8988T (cell line): ENCODE measurements at regions not wholly inside any gene's neighbourhood (a gene's known extent, or its start where the extent isn't known, plus 50 kb on each side); places are given as distances from the start of the nearest gene placed in this dataset.

Experiments
- DNase-seq: peaks from one replicate; pipeline ENCODE4 v3.0.0; 2011

DNA sequence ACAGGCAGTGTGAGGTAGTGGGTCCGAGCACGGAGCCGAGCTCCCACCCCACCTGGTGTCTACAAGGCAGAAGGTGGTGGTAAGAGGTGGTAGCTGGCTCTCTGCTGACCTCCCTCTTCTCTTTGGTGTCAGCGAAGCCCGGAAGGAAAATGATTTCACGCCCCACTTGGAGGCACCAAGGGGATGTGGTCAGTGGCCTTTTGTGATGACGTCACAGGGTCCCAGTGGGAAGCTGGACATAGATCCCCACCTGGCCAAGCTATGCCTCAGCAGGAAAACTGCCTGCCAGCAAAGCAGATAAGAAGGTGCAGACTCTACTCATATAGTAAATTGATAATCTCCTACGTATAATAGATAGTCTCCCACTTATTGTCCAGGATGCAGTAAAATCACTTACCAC lies 183.7 kb upstream of the ALKAL2 start:
- DNase-seq, result no peak

GRCh38 chr2:469514-469913 lies 181.6 kb upstream of the ALKAL2 start:
- DNase-seq, result no peak

DNA sequence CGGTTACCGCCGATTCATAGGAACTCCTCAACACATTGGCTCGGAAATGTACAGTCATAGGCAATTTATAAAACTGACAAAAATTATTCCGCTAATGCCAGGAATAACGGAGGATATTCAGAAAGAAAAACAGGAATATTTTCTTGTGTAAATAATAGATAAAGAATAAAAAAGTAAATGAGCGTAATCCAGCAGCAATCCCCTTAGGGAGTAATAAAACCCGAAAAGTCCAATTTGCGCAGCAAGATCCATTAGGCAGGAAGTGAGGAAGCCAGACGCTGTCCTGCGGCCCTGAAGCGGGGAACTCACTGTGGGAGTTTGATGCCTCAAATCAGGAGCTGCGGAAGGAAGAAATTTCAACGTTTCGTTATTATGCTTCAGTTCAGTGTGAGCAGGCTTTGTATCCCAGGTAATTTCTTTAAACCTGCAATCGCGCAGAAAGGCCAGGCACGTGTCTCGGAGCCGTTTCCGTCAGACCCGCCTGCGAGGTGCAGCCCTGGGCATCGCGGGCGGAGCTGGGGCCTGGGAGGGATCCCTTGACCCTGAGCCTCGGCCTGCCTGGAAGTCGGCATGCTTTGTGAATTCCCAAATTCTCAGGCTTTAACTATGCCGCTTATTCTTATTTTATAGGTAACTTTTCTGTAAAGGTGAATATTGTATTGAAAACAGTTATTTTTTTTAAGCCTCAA lies 180.9 kb upstream of the ALKAL2 start:
- no peak for DNase-seq

DNA sequence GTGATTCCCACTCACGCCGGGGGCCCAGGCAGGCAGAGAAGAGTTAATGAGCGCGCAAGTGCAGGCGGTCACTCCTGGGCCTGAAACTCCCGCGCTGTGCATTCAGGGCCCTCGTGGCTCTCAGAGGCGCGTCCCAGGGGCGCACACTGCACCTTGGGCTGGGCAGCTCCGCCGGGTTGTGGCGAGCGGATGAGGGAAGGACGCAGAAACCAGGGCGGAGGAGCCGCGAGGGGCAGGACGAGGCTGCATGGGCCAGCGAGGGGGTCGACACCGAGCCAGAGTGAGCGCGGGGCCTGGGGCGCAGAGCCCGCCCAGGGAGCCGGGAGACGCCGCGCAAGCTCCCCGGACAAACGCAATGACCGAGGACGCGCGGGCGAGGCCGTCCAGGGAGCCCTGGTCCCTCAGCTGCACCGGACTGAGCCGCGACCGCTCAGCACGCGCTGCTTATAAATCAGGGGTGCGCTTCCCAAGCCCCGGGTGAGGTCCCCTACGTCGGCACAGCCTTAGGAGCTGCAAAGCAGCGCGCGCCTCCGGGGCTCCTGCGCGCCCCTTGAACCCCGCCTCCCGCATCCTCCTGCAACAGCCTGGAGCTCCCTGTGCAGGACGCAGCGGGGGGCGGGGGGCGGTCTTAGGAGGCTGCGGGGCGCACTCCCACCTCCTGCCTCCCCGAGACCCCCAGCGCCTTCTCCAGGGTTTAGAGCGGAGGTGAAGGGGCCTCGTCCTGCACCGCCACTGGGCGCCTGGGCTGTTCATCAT lies 180.2 kb upstream of the ALKAL2 start:
- DNase-seq, result no peak

- DNase-seq, result no peak
Observed at GRCh38 chr2:467543-467891, 179.6 kb upstream of the ALKAL2 start.

- DNase-seq, result no peak
Observed at GRCh38 chr2:467101-467500, 179.2 kb upstream of the ALKAL2 start.

DNA sequence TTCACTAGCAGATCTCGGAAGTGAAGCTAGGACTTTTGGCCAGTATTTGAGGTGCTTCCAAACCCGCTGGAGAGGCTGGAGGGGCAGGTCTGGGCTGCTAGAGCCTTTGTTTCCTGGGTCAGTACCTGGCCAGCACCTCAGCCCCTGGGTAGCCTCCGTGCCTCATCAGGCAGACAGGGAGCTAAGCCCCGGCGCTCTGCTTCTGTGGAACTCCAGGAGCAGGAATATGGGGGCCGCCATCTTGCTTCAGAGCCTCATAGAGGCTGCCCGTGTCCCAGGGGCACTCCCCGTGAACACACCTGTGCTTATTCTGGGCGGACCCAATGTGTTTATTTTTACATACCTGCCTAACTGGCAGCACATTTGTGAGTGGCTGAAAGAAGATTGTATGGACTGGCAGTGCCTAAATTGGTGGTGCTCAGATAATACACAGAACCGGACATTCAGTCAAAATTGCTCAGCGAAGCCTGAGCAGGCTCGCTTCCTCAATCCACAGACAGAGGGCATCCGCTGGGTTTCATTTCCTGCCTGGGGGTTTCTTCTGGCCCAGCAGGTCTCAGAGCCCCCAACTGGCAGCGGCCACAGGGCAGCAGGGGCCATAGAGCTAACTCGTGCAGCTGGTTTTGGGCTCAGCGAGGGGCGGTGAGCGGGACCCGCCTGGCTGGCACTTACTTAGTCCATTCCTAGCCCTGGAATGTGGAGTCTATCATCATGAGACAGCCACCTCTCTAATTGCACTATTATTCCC lies 176.8 kb upstream of the ALKAL2 start:
- DNase-seq, result no peak

DNA sequence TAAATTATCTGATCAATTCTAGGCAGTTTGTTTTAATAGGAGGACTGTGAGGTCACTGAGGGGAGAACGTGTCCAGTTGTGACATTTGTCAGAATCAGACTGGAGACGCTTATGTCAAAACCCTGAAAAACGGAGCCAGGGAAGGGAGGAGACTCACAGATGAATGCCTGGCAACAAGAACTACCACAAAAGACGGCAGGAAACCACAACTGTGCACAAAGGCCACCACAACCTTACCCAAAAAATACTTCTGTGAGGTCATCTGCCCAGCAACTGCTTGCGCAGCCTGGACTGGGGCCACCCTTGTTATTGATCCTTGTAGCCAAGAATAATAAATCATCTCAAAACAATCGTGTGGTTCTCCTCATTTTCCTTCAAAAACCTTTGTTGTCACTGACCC lies 173.0 kb upstream of the ALKAL2 start:
- DNase-seq, result no peak

- no peak for DNase-seq
Observed at GRCh38 chr2:459931-460330, 172.0 kb upstream of the ALKAL2 start.

- no peak for DNase-seq
Observed at GRCh38 chr2:458425-458815, 170.5 kb upstream of the ALKAL2 start.

- no peak for DNase-seq
Observed at GRCh38 chr2:457792-458424, 170.0 kb upstream of the ALKAL2 start.

DNA sequence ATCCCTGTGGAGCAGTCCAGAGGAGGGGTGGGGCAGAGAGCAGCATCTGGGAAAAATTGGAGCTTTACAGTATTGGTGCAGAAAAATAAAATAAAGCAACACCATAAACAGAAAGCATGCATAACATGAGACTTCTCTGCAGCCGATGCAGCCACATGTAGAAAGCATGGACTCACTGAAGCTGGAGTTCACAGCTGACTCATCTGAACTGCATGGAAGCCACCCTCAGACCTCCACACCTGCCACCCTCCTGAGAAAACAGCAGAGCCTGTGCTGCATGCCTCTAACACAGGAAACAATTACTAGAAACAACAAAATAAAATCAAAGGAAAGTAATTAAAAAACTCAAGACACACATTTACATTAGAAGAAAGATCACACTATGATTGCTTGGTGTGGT lies 169.4 kb upstream of the ALKAL2 start:
- DNase-seq, result no peak

GRCh38 chr2:455913-456312 lies 168.0 kb upstream of the ALKAL2 start:
- DNase-seq, result no peak

DNA sequence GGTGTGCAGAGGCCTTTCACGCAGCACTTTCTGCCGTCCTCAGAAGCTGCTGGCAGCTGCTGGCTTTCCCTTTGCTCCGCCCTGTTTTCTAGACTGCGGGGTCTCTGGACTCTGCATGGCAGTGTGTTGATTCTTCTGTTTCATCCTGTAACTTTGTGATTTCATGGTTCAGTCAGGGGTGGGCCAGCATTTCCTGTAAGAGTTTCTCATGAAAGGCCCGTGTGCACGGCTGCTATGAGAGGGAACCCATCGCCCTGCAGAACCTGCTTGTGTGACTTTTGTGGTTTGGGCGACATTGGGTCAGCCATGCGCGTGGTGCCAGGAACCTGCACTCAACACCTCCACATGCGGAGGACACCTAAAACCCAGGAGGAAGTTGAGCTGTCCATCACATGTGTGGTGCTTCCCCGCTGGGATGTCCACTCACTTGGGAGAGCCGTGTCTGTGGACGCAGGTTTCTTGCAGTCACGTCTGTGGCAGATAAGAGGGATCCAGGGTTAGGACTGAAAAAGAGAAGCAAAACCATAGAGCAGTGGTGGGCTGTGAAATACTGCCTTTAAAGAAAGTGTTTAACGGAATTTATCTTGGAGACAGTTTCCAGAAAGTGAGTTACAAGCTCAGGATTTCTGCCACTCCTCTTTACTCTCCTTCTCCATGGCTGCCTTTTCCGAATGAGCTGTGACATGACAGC lies 167.3 kb upstream of the ALKAL2 start:
- no peak for DNase-seq

GRCh38 chr2:453132-453531 lies 165.2 kb upstream of the ALKAL2 start:
- DNase-seq, result no peak

DNA sequence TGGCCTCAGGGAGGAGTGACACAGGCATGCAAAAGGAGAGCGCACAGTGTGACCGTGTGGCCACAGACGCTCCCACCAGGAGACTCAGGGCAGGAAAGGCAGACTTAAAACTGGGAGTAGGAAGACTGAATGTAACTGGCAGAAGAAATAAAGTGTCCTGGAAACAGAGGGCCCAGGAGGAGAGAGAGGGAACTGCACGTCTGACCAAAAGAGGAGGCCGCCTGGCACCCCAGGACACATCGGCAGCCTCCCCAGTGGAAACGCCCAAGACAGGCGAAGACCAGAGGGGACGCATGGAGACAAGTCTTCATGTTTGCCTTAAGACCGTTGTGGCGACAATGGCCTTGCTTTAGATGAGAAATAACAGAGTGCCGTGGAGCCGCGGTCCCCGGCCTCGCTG lies 163.6 kb upstream of the ALKAL2 start:
- no peak for DNase-seq

DNA sequence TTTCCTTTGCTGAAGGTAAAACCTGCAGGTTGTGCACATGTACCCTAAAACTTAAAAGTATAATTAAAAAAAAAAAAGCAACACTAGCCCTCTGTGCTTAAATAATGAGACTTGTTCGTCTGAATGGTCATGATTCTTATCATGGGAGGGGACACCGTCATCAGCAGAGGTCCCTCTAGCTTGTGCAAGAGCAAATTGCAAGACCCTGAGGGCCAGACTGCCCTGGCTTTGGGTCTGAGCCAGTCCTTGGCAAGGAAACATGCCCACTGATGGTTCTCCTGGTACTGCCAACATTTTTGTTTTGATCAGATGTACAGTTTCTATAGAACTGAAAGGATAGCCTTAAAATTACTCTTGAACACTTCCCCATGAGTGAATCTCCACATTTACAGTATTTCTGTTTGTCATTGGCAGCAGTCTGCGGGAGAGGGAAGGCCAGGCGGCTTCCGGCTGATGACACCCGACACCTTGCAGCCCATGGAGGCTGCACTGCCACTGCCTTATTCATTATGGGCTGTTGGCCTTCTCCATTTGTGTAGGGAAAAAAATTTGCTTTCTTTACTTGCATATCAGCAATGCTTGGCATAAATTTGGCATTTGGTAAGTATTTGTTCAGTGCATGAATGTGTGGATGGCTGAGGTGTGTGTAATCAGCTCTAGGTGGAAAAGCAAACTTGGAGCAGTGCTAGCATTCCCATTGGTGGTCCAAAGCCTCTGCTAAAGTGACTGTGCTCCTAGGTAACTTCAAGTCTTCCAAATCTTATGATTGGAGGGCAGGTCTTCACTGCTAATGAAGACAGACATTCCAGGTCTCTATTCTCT lies 161.6 kb upstream of the ALKAL2 start:
- no peak for DNase-seq

- no peak for DNase-seq
Observed at GRCh38 chr2:447902-448665, 160.2 kb upstream of the ALKAL2 start.

- no peak for DNase-seq
Observed at GRCh38 chr2:446963-447530, 159.2 kb upstream of the ALKAL2 start.

DNA sequence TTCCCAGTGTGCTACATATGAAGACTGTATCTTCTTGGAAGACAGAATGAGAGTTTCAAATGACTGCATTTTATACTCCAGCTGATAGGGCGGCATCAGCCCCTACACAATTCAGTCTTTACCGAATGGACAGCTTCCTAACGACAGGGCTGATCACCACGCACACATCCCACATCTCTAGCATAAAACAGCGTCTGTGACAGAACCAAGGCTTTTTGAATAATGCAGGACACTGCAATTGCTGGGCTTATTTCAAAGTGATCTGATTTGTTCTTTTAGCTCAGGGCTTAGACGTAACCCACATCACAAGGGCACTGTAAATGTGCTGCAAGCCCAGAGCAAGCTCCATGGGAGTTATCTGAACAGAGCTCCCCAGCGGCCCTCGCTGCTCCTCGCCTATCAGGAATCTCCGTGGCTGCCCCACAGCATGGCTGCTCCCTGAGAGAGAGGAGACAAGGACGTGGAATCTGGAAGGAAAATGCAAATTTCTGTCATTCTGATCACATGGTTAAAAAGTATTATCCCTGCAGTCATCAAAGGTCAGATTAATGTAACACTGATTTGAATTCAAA lies 158.5 kb upstream of the ALKAL2 start:
- DNase-seq, result no peak

DNA sequence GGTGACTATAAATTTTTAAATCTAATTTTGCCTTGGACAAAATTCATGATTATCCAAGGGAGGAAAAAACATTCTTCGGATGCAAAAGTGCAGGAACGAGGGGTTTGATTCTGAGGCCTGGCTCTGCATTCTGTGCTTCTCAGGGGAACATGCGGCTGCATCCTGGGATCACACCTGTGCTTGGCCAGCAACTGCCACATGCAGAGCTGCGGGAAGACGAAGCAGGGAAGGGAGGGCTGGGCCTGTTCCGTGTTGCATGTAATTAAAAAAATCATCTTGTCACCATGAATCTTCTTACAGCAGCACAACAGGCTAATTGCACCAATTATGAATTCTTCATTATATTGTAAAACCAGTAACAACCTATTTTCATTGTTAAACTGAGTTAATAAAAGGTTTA lies 158.0 kb upstream of the ALKAL2 start:
- no peak for DNase-seq
